ENCODE measurements at regions not wholly inside any gene's neighbourhood (a gene's known extent, or its start where the extent isn't known, plus 50 kb on each side); places are given as distances from the start of the nearest gene placed in this dataset.

- Histone ChIP-seq H3K27me3 (no peaks in the 10 kb centered on the region), H3K27ac (no peak overlapping the region), H3K4me1 (no peaks in the 10 kb centered on the region), H3K9me3 (no peaks in the 10 kb centered on the region), H3K4me3 (no peak overlapping the region), H3K36me3 (no peaks in the 10 kb centered on the region)
- no peak for DNase-seq (ENCODE audit: low spot score in 2 of 2)
- intact Hi-C loops (cut with DNase I; ENCODE audit: low total_unique reads) = no loop called here
- TF ChIP-seq POLR2AphosphoS5 (IDR thresholded peaks at IDR 0.05) (no peak), POLR2A (IDR thresholded peaks at IDR 0.05) (no peak)
- TF ChIP-seq, protein P1, sequence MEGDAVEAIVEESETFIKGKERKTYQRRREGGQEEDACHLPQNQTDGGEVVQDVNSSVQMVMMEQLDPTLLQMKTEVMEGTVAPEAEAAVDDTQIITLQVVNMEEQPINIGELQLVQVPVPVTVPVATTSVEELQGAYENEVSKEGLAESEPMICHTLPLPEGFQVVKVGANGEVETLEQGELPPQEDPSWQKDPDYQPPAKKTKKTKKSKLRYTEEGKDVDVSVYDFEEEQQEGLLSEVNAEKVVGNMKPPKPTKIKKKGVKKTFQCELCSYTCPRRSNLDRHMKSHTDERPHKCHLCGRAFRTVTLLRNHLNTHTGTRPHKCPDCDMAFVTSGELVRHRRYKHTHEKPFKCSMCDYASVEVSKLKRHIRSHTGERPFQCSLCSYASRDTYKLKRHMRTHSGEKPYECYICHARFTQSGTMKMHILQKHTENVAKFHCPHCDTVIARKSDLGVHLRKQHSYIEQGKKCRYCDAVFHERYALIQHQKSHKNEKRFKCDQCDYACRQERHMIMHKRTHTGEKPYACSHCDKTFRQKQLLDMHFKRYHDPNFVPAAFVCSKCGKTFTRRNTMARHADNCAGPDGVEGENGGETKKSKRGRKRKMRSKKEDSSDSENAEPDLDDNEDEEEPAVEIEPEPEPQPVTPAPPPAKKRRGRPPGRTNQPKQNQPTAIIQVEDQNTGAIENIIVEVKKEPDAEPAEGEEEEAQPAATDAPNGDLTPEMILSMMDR (IDR thresholded peaks at IDR 0.05) = no peak
Observed at GRCh38 chr5:81817980-81818379, 67.1 kb upstream of the SSBP2 start.

GRCh38 chr5:81817086-81817485 lies 66.2 kb upstream of the SSBP2 start:
- intact Hi-C loops (cut with DNase I; ENCODE audit: low total_unique reads) = no loop called here
- DNase-seq (ENCODE audit: low spot score in 2 of 2) = no peak
- Histone ChIP-seq H3K4me1 (no peaks in the 10 kb centered on the region), H3K36me3 (no peaks in the 10 kb centered on the region), H3K27me3 (no peaks in the 10 kb centered on the region), H3K27ac (no peak overlapping the region), H3K9me3 (no peaks in the 10 kb centered on the region), H3K4me3 (no peak overlapping the region)
- no peak for TF ChIP-seq POLR2A (IDR thresholded peaks at IDR 0.05)
- TF ChIP-seq POLR2AphosphoS5 (IDR thresholded peaks at IDR 0.05) = no peak
- TF ChIP-seq, protein P1 (IDR thresholded peaks at IDR 0.05) = no peak

DNA sequence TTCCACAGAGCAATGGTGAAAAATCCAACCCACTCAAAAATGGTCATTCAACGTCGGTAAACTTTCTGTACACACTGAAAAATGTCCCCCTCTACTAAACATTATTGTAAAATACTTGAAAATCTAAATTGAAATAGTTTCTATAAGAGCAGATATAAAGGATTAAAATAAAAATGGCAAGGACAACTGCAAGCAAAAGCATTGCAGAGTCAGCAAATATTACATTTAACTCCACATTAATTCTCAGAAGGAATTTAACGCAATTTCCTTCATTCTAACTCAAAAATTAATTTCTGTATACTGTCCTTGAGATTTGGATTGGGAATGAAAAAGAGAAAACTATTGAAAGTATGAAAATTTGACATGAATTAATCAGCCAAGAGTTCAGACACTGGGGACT lies 64.4 kb upstream of the SSBP2 start:
- no peaks in the 10 kb centered on the region for H3K36me3 ChIP-seq
- H3K9me3 ChIP-seq = no peaks in the 10 kb centered on the region
- H3K4me3 ChIP-seq = no peak overlapping the region
- no peaks in the 10 kb centered on the region for H3K4me1 ChIP-seq
- H3K27me3 ChIP-seq = no peaks in the 10 kb centered on the region
- no peak for TF ChIP-seq POLR2A (IDR thresholded peaks at IDR 0.05)
- TF ChIP-seq, protein P1 (IDR thresholded peaks at IDR 0.05) = no peak
- no peak for TF ChIP-seq POLR2AphosphoS5 (IDR thresholded peaks at IDR 0.05)
- intact Hi-C loops (cut with DNase I; ENCODE audit: low total_unique reads) = no loop called here
- no peak for DNase-seq (ENCODE audit: low spot score in 2 of 2)
- H3K27ac ChIP-seq = no peak overlapping the region

DNA sequence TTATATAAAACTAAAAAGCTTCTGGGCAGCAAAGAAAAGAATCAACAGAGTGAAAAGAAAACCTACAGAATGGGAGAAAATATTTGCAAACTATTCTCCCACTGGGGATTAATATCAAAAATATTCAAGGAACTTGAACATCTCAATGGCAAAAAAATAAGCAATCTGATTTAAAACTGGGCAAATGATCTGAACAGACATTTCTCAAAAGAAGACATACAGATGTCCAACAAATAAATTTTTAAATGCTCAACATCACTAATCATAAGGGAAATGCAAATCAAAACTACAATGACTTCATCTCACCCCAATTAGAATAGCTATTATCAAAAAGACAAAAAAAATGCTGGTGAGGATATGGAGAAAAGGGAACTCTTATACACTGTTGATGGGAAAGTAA lies 57.2 kb upstream of the SSBP2 start:
- H3K27ac ChIP-seq = no peak overlapping the region
- peaks cover 0 to 11% of the 10 kb centered on the region in 2 donors for H3K9me3 ChIP-seq
- DNase-seq (ENCODE audit: low spot score in 2 of 2) = no peak
- TF ChIP-seq, protein P1 (IDR thresholded peaks at IDR 0.05) = no peak
- TF ChIP-seq POLR2A (IDR thresholded peaks at IDR 0.05) (no peak), POLR2AphosphoS5 (IDR thresholded peaks at IDR 0.05) (no peak)
- no peaks in the 10 kb centered on the region for H3K27me3 ChIP-seq
- H3K4me3 ChIP-seq = no peak overlapping the region
- no peaks in the 10 kb centered on the region for H3K36me3 ChIP-seq
- intact Hi-C loops (cut with DNase I; ENCODE audit: low total_unique reads) = no loop called here
- no peaks in the 10 kb centered on the region for H3K4me1 ChIP-seq

DNA sequence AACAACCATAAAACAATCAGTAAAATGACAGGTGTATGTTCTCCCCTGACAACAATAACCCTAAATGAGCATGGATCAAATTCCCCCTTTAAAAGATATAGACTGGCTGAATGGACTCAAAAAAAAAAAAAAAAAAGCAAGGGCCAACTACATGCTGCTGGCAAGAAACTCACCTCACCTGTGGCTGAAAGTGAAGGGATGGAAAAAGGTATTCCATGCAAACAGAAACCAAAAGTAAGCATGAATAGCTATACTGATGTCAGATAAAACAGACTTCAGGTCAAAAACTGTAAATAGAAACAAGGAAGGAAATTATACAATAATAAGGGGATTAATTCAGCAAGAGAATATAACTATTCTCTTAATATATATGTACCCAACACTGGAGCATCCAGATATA lies 54.2 kb upstream of the SSBP2 start:
- Histone ChIP-seq H3K4me1 (peaks cover 0 to 3% of the 10 kb centered on the region in 2 donors), H3K4me3 (no peak overlapping the region), H3K9me3 (peaks cover 0 to 11% of the 10 kb centered on the region in 2 donors), H3K27ac (no peak overlapping the region), H3K27me3 (no peaks in the 10 kb centered on the region), H3K36me3 (no peaks in the 10 kb centered on the region)
- DNase-seq (ENCODE audit: low spot score in 2 of 2) = no peak
- TF ChIP-seq POLR2AphosphoS5 (IDR thresholded peaks at IDR 0.05) (no peak), POLR2A (IDR thresholded peaks at IDR 0.05) (no peak)
- TF ChIP-seq, protein P1 (IDR thresholded peaks at IDR 0.05) = no peak
- intact Hi-C loops (cut with DNase I; ENCODE audit: low total_unique reads) = no loop called here
